Activated CD4-positive, alpha-beta T cell treated with anti-CD3 and anti-CD28 coated beads, Interleukin-2, amount 50 U/mL, for 16 hours (primary cell): ENCODE measurements at regions not wholly inside any gene's neighbourhood (a gene's known extent, or its start where the extent isn't known, plus 50 kb on each side); places are given as distances from the start of the nearest gene placed in this dataset.
"Not testable (repeated sequence)": the region's sequence is repeated elsewhere in the genome, so short reads cannot be mapped to it uniquely, and the experiment has no call there.

Experiments used
- DNase-seq: peaks from one replicate; pipeline ENCODE4 v3.0.0-alpha.2; 2020

GRCh38 chr9:135343837-135344522 lies 135.6 kb upstream of the PPP1R26 start:
- peak; percentile 58 for DNase-seq

- no peak for DNase-seq
Measured at GRCh38 chr9:135344523-135344901, 135.1 kb upstream of the PPP1R26 start.

GRCh38 chr9:135344915-135345500 lies 134.6 kb upstream of the PPP1R26 start:
- DNase-seq = no peak

GRCh38 chr9:135345775-135346433 lies 133.7 kb upstream of the PPP1R26 start:
- DNase-seq = no peak

GRCh38 chr9:135346438-135347050 lies 133.0 kb upstream of the PPP1R26 start:
- no peak for DNase-seq

GRCh38 chr9:135347461-135347860 lies 132.1 kb upstream of the PPP1R26 start:
- DNase-seq = no peak

- no peak for DNase-seq
Measured at GRCh38 chr9:135348076-135348787, 131.3 kb upstream of the PPP1R26 start.

GRCh38 chr9:135348788-135349150 lies 130.8 kb upstream of the PPP1R26 start:
- DNase-seq = no peak

GRCh38 chr9:135349212-135350002 lies 130.2 kb upstream of the PPP1R26 start:
- DNase-seq = no peak

GRCh38 chr9:135350003-135350315 lies 129.6 kb upstream of the PPP1R26 start:
- DNase-seq = no peak

GRCh38 chr9:135353935-135354334 lies 125.6 kb upstream of the PPP1R26 start:
- no peak for DNase-seq

GRCh38 chr9:135355521-135356011 lies 124.0 kb upstream of the PPP1R26 start:
- no peak for DNase-seq

- no peak for DNase-seq
Measured at GRCh38 chr9:135356021-135356420, 123.6 kb upstream of the PPP1R26 start.

- DNase-seq = no peak
Measured at GRCh38 chr9:135356796-135357195, 122.8 kb upstream of the PPP1R26 start.

GRCh38 chr9:135357863-135358551 lies 121.6 kb upstream of the PPP1R26 start:
- no peak for DNase-seq

- no peak for DNase-seq
Measured at GRCh38 chr9:135358552-135358940, 121.0 kb upstream of the PPP1R26 start.

GRCh38 chr9:135359764-135360163 lies 119.8 kb upstream of the PPP1R26 start:
- DNase-seq = no peak

GRCh38 chr9:135360617-135361016 lies 119.0 kb upstream of the PPP1R26 start:
- no peak for DNase-seq

- DNase-seq = not testable (repeated sequence)
Measured at GRCh38 chr9:135361668-135362067, 117.9 kb upstream of the PPP1R26 start.

GRCh38 chr9:135363596-135363995 lies 116.0 kb upstream of the PPP1R26 start:
- no peak for DNase-seq

GRCh38 chr9:135365013-135365768 lies 114.4 kb upstream of the PPP1R26 start:
- no peak for DNase-seq
